ENCODE measurements at regions not wholly inside any gene's neighbourhood (a gene's known extent, or its start where the extent isn't known, plus 50 kb on each side); places are given as distances from the start of the nearest gene placed in this dataset.

GRCh38 chr2:128450211-128451024 lies 131.8 kb upstream of the HS6ST1 start:
- Histone ChIP-seq H3K27ac (ENCODE audit: insufficient read depth, low read depth, low read length) (no peak overlapping the region), H3K4me3 (replicated peaks in 1 of 3; ENCODE audit: insufficient read depth in 1 of 3, low read depth in 1 of 3, low read length in 3 of 3) (no peak overlapping the region), H2AFZ (ENCODE audit: low read depth, low read length) (no peak overlapping the region), H3K9me1 (replicated peaks; ENCODE audit: control insufficient read depth, extremely low read depth, insufficient read depth, low read length) (no peaks in the 10 kb centered on the region), H3K9me3 (replicated peaks; ENCODE audit: control insufficient read depth, insufficient read depth, low read length) (no peaks in the 10 kb centered on the region), H3K79me2 (ENCODE audit: control insufficient read depth, insufficient read depth, low read length) (no peaks in the 10 kb centered on the region), H3K4me2 (ENCODE audit: insufficient read depth, low read length) (no peak overlapping the region), H3K27me3 (ENCODE audit: control insufficient read depth in 2 of 2, insufficient read depth in 2 of 2, low read length in 2 of 2) (no peaks in the 10 kb centered on the region), H3K9ac (replicated peaks; ENCODE audit: extremely low read depth, insufficient read depth, low read length) (no peak overlapping the region), H3K4me1 (ENCODE audit: control insufficient read depth, extremely low read depth, insufficient read depth, low read length) (no peaks in the 10 kb centered on the region), H4K20me1 (replicated peaks; ENCODE audit: control insufficient read depth, extremely low read depth, insufficient read depth, low read length) (no peaks in the 10 kb centered on the region), H3K36me3 (ENCODE audit: control insufficient read depth in 2 of 2, extremely low read depth in 1 of 2, insufficient read depth in 2 of 2, low read length in 2 of 2) (no peaks in the 10 kb centered on the region)
- dilution Hi-C loops (cut with MboI; ENCODE audit: extremely low pct_ligation_motif_present, low sequenced_read_pairs): no loop called here
- POLR2A ChIA-PET: no interaction called here
- no peak for TF ChIP-seq GATA2 (IDR thresholded peaks at IDR 0.05; ENCODE audit: insufficient read depth, insufficient read length, low read depth, low read length)
- TF ChIP-seq CTCF (IDR thresholded peaks at IDR 0.05; ENCODE audit: extremely low read depth in 1 of 2, insufficient read depth in 1 of 2, low read depth in 1 of 2, low read length in 2 of 2): no peak
- TF ChIP-seq POLR2AphosphoS5 (IDR thresholded peaks at IDR 0.05; ENCODE audit: insufficient read depth, low read depth, low read length): no peak
- no peak for TF ChIP-seq MAX (IDR thresholded peaks at IDR 0.05; ENCODE audit: insufficient read depth, insufficient read length)
- no peak for TF ChIP-seq MYC (IDR thresholded peaks at IDR 0.05; ENCODE audit: low read depth, low read length)
- TF ChIP-seq JUN (IDR thresholded peaks at IDR 0.05; ENCODE audit: borderline replicate concordance, insufficient read depth, insufficient read length, low read depth): no peak
- no peak for TF ChIP-seq FOS (IDR thresholded peaks at IDR 0.05; ENCODE audit: borderline replicate concordance, insufficient read depth, low read length)
- no peak for TF ChIP-seq EZH2 (IDR thresholded peaks at IDR 0.05; ENCODE audit: borderline replicate concordance, low read depth, low read length, severe bottlenecking)
- TF ChIP-seq POLR2A (IDR thresholded peaks at IDR 0.05; ENCODE audit: low read depth, low read length): no peak
- DNase-seq (ENCODE audit: low read depth, low spot score): no peak
- no TSS peak for BruUV-seq (replicated peaks)
- FAIRE-seq: no peak
- CTCF ChIA-PET: no interaction called here
- intact Hi-C loops (cut with micrococcal nuclease): no loop called here
